Mucosa of stomach (tissue), 1 donor: ENCODE measurements at regions not wholly inside any gene's neighbourhood (a gene's known extent, or its start where the extent isn't known, plus 50 kb on each side); places are given as distances from the start of the nearest gene placed in this dataset.

Source experiments
- H3K27me3 ChIP-seq: one replicate; pipeline ENCODE4 v1.7.0; 2013; ENCODE audit warnings: mild to moderate bottlenecking, low read length; ENCODE audit not compliant: control insufficient read depth, insufficient read depth
- H3K36me3 ChIP-seq: one replicate; pipeline ENCODE4 v1.7.0; 2013; ENCODE audit warnings: low read length; ENCODE audit not compliant: control insufficient read depth, insufficient read depth
- H3K4me1 ChIP-seq: one replicate; pipeline ENCODE4 v1.7.0; 2013; ENCODE audit warnings: mild to moderate bottlenecking, low read length; ENCODE audit not compliant: control insufficient read depth, insufficient read depth
- H3K4me3 ChIP-seq: one replicate; pipeline ENCODE4 v1.7.0; 2013; ENCODE audit warnings: low read length
- H3K9ac ChIP-seq: one replicate; pipeline ENCODE4 v1.7.0; 2013; ENCODE audit warnings: mild to moderate bottlenecking, low read length, moderate library complexity
- H3K9me3 ChIP-seq: one replicate; pipeline ENCODE4 v1.7.0; 2013; ENCODE audit warnings: mild to moderate bottlenecking, low read length, moderate library complexity; ENCODE audit not compliant: control insufficient read depth
- donor health status: Pancreatic carcinoma.

DNA sequence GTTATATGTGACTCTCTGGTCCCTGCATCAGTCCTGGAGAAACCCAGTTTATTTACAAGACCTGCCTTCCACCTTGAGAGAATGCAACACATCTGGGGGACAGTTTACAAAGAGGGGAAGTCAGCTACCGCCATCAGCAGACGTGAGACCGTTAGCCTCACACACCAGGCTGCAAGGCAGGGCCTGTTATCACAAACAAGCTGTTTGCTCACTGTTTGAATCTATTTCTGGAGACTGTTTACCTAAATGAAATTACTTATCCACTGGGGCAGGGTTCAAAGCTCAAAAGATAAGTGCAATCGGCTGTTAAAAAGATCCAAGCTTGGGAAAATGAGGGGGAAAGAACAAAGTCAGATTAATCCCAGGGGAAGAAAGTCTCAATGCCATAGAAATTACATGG, 134.4 kb downstream of the ZNF281 start:
- H3K9me3 ChIP-seq, result no peaks in the 10 kb centered on the region
- H3K27me3 ChIP-seq, result peaks cover 7% of the 10 kb centered on the region
- peaks cover 7% of the 10 kb centered on the region for H3K4me1 ChIP-seq
- no peaks in the 10 kb centered on the region for H3K36me3 ChIP-seq
- H3K9ac ChIP-seq, result no peak overlapping the region
- no peak overlapping the region for H3K4me3 ChIP-seq

DNA sequence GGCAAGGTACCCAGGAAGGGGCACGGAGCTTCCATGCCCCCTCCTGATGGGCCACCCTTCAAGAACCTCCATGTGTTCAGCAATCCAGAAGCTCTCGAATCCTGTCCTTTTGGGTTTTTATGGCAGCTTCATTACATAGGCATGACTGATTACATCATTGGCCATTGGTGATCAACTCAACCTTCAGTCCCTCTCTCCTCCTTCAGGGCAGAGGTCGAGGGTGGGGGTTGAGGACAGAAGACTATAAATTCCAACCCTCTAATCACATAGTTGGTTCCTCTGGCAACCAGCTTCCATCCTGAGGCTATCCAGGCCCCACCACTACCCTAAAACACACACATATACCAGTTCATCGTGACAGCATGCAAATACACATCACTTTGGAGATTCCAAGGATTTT, 135.7 kb downstream of the ZNF281 start:
- Histone ChIP-seq H3K9ac (no peak overlapping the region), H3K36me3 (no peaks in the 10 kb centered on the region), H3K27me3 (peaks cover 7% of the 10 kb centered on the region), H3K4me3 (no peak overlapping the region), H3K9me3 (no peaks in the 10 kb centered on the region), H3K4me1 (peaks cover 7% of the 10 kb centered on the region)

DNA sequence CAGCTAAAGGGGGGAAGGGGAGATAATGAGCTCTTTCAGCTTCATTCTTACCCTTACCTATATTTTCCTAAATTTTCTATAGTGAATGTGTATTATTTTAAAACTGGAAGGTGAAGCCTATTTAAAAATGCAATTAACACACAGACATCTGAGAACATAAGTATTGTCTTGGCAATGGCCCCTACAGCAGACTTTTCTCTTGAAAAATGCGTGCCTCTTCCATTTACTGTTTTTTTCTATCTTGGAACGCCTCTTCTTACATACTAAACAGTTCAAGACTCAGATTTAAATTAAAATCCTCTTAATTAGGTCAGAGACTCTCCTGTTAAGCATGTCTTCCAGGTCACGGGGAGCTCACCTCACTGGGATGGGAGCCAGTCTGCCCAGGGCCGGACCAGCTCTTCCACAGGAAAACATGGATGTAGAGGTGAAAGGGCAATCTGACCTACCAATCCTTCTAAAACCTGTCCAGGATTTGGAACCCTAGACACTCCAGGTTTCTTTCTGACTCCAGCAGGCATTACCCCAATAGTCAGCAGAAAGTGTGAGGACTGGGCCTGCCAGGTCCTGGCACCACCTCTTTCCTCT, 137.3 kb downstream of the ZNF281 start:
- H3K9ac ChIP-seq, result no peak overlapping the region
- H3K4me1 ChIP-seq, result peaks cover 7% of the 10 kb centered on the region
- peaks cover 7% of the 10 kb centered on the region for H3K27me3 ChIP-seq
- H3K9me3 ChIP-seq, result no peaks in the 10 kb centered on the region
- no peaks in the 10 kb centered on the region for H3K36me3 ChIP-seq
- H3K4me3 ChIP-seq, result no peak overlapping the region

DNA sequence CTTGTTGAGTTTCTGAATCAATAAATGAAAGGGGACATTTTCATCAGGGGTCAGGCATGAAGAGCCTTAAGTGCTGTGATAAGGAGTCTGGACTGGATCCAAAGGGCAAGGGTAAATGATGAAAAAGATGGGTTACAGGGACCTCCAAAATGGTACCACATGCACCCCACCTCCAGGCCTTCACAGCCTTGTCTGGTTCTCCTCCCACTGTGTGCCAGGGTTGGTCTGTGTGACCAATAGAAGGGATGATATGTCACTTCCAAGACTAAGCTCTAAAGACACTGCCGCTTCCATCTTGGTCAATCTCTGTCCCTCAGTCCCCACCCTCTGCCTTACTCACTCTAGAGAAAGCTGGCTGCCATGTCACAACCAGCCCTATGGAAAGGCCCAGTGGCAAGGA, 140.6 kb downstream of the ZNF281 start:
- Histone ChIP-seq H3K4me3 (no peak overlapping the region), H3K9me3 (no peaks in the 10 kb centered on the region), H3K27me3 (no peaks in the 10 kb centered on the region), H3K4me1 (no peaks in the 10 kb centered on the region), H3K9ac (no peak overlapping the region), H3K36me3 (no peaks in the 10 kb centered on the region)

DNA sequence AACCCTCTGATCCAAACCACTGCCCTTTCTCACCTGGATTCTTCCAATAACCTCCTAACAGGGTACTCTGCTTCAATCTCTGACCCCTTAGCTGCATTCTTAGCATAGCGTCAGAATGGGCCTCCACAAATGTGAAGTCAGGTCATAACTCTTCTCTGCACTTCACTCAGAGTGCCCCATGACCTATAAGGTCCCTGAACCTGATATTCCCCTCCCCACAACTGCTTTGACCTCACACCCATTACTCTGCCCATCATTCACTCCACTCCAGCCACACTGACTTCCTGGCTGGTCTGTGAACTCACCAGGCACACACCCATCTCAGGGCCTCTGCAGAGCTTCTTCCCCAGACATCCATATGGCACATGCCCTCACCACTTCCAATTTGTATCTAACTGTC, 141.9 kb downstream of the ZNF281 start:
- H3K9me3 ChIP-seq, result no peaks in the 10 kb centered on the region

DNA sequence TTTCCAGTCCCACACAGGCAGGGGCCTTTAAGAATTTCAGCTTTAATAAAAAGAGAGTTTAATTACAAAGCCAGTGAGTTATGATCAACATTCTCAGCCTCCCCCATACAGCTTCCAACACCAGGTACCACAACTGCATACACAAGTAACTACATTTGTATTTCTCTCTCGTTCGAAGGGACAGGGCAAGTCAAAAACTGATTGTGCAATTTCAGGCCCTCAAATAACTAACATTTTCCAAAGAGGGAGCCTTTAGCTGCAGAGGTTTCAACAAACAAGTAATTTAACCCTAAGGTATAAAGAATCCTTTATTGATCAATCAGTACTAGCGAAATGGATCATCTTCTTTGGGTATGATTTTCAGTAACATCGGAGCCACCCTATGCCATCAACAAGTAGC, 142.4 kb downstream of the ZNF281 start:
- Histone ChIP-seq H3K27me3 (no peaks in the 10 kb centered on the region), H3K9me3 (no peaks in the 10 kb centered on the region), H3K9ac (no peak overlapping the region), H3K4me1 (no peaks in the 10 kb centered on the region), H3K36me3 (no peaks in the 10 kb centered on the region), H3K4me3 (no peak overlapping the region)

More for the DNA sequence above, 141.9 kb downstream of the ZNF281 start:
- no peak overlapping the region for H3K4me3 ChIP-seq
- H3K9ac ChIP-seq, result no peak overlapping the region
- H3K27me3 ChIP-seq, result no peaks in the 10 kb centered on the region
- no peaks in the 10 kb centered on the region for H3K36me3 ChIP-seq
- no peaks in the 10 kb centered on the region for H3K4me1 ChIP-seq

DNA sequence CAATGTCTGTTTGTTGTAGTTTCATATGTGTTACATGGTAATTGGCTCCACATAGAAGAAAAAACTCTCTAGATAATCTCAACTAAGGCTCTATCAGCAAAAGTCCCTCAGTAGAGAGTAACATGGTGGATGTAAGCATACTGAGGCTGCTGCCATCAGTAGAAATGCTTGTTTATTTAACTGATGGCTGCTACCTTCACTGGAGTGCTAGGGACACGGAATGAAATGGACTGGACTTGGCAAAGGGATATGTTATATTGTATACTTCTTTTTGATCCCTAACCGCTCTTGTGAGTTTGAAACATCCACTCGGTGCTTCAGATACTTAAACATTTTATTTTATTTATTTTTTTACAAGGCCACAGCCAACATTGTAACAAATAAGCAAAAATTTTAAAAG, 143.0 kb downstream of the ZNF281 start:
- Histone ChIP-seq H3K4me3 (no peak overlapping the region), H3K27me3 (no peaks in the 10 kb centered on the region), H3K4me1 (no peaks in the 10 kb centered on the region), H3K9ac (no peak overlapping the region), H3K9me3 (no peaks in the 10 kb centered on the region), H3K36me3 (no peaks in the 10 kb centered on the region)

DNA sequence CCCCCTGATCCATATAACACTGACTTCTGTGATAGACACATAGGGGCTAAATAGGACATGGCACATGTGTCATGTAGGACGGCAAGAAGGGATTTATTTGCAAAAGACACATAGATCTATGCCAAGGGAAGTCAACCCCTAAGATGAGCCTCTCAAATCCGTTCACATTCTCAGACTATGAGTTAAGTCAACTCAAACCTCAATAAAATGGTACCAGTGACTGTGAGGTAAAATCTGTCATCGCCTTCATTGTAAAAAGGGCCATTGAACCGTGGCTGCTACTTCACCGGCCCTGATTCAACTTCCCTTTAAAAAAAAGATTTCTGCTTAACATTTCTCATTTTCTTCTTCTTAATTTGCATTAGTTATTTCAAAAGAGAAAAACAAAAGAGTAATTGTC, 144.0 kb downstream of the ZNF281 start:
- Histone ChIP-seq H3K9me3 (no peaks in the 10 kb centered on the region), H3K27me3 (no peaks in the 10 kb centered on the region), H3K4me3 (no peak overlapping the region), H3K4me1 (no peaks in the 10 kb centered on the region), H3K9ac (no peak overlapping the region), H3K36me3 (no peaks in the 10 kb centered on the region)

DNA sequence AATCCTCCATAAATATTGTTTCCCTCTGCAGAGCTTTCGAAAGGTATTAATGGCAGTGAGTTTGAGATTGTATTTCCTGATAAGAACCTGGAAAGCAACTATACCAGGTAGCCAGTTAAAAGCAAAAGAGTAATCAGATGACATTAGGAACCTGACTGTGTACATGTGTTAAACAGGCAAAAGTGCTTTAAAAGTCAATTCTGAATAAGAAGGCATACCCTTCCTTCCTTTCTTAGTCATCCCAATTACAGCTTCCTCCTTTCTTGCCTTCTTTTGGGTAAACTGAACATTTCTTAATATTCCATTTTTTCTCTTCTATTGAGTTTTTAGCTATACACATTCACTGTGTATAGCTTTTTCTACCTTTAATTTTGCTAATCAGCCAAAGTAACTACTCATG, 144.7 kb downstream of the ZNF281 start:
- Histone ChIP-seq H3K27me3 (no peaks in the 10 kb centered on the region), H3K36me3 (no peaks in the 10 kb centered on the region), H3K9me3 (no peaks in the 10 kb centered on the region), H3K4me1 (no peaks in the 10 kb centered on the region), H3K4me3 (no peak overlapping the region), H3K9ac (no peak overlapping the region)

DNA sequence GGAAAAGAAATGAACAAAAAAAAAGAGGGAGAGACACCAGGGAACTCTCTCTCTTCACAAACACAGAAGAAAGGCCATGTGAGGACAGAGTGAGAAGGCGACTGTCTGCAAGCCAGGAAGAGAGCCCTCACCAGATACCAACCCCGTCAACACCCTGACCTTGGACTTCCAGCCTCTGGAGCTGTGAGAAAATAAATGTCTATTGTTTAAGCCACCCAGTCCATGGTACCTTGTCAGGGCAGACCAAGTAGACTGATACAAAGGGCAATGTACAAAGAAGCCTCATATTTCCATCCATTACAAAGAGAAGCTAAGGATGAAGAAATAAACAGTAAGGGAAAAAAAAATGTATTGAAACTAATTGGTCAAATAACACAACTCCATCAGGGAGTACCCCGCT, 146.6 kb downstream of the ZNF281 start:
- H3K36me3 ChIP-seq, result no peaks in the 10 kb centered on the region
- H3K27me3 ChIP-seq, result no peaks in the 10 kb centered on the region
- no peak overlapping the region for H3K4me3 ChIP-seq
- no peaks in the 10 kb centered on the region for H3K9me3 ChIP-seq
- H3K9ac ChIP-seq, result no peak overlapping the region
- no peaks in the 10 kb centered on the region for H3K4me1 ChIP-seq

DNA sequence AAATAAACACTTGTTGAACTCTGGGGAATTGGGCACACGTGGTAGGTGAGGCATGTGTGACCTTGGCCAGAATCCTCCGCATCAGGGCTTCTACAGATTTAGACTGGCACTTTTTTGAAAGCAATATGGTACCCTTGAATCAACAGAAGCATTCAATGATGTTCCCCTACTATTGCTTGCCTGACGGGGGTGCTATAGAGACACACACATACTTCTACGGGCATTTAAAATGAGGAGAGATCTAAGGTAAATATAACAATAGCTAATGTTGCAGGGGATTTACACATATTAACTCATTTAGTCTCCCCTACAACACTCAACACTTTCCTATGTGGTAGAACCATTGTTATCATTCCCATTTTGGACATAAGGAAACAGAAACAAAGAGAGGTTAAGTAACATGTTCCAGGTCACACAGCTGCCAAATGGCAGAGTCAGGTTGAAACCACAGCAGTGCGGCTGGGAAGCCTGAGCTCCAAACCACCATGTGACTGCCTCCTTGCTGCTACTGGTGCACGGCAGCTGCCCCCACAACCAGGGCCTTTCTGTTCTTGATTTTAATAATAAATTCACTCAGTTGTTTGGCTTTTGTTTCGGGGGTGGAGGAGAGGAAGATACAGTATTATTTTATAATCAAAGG, 147.4 kb downstream of the ZNF281 start:
- Histone ChIP-seq H3K4me1 (no peaks in the 10 kb centered on the region), H3K36me3 (no peaks in the 10 kb centered on the region), H3K9me3 (no peaks in the 10 kb centered on the region), H3K27me3 (no peaks in the 10 kb centered on the region), H3K9ac (no peak overlapping the region), H3K4me3 (no peak overlapping the region)

DNA sequence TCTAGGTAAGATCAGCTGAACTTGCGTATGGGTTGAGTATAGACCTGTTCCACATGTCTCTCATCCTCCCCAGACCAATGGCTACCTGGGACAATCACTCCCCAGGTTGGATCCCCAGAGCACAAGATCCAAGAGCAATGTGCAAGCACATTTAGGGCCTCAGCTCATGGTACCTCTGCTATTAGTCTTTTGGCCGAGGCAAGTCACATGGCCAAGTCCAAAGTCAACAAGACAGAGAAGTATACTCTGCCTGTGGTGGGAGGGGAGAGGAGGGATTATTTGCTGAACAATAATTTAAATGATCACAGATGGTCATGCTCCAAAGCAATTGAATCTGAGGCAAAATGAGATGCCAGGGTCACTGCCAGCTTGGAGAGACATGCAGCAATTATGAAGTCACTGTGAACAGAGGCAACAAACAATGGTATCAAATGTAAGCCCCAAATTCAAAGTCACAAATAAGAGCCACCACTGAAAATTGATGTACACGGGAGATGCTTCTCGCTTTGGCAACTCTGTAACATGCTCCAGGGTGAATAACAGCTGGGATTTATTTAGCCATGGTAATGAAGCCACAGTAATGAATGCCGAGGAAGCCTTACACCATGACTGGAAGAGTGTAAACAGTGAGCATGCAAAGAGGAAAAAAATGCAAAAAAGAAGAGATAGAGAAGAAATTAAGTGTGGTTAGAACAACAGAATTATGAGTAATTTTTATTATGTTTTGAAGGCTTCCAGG, 149.1 kb downstream of the ZNF281 start:
- no peaks in the 10 kb centered on the region for H3K27me3 ChIP-seq
- no peaks in the 10 kb centered on the region for H3K9me3 ChIP-seq
- no peak overlapping the region for H3K9ac ChIP-seq
- no peaks in the 10 kb centered on the region for H3K36me3 ChIP-seq
- H3K4me1 ChIP-seq, result no peaks in the 10 kb centered on the region
- no peak overlapping the region for H3K4me3 ChIP-seq
